C4-2B (cell line): ENCODE measurements at regions not wholly inside any gene's neighbourhood (a gene's known extent, or its start where the extent isn't known, plus 50 kb on each side); places are given as distances from the start of the nearest gene placed in this dataset.

Source experiments
- H3K27ac ChIP-seq: fragments of 450-650 bp; 2 replicates; pipeline ENCODE4 v1.5.1; 2017
- ZFX ChIP-seq: fragments of 450-650 bp; IDR thresholded peaks from 2 replicates; pipeline ENCODE4 v1.6.1; 2017
- TF ChIP-seq, protein P1 (sequence below): fragments of 450-650 bp; conservative IDR thresholded peaks from 2 replicates; pipeline ENCODE4 v1.5.1; 2017; ENCODE audit warnings: mild to moderate bottlenecking

DNA sequence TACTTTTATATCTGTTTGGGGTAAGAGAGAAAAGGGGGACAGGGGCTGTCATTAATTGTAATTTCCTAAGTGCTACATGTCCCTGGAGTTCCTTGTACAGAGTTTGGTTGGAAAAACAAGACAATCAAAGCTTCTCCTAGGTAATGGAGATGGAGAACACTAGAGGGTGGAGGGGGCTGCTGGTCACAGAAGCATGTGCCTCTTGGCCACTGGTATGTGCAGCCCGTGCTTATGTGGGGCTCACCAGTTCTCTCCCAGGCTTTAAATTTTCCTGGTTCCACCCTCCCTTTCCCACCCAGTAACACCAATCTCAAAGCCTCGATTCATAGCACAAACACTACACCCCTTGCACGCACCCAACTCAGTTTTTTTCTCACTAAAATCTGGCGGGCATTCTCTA, 165.6 kb downstream of the SAMD5 start:
- H3K27ac ChIP-seq, result no peak overlapping the region
- TF ChIP-seq ZFX, result no peak
- TF ChIP-seq, protein P1, sequence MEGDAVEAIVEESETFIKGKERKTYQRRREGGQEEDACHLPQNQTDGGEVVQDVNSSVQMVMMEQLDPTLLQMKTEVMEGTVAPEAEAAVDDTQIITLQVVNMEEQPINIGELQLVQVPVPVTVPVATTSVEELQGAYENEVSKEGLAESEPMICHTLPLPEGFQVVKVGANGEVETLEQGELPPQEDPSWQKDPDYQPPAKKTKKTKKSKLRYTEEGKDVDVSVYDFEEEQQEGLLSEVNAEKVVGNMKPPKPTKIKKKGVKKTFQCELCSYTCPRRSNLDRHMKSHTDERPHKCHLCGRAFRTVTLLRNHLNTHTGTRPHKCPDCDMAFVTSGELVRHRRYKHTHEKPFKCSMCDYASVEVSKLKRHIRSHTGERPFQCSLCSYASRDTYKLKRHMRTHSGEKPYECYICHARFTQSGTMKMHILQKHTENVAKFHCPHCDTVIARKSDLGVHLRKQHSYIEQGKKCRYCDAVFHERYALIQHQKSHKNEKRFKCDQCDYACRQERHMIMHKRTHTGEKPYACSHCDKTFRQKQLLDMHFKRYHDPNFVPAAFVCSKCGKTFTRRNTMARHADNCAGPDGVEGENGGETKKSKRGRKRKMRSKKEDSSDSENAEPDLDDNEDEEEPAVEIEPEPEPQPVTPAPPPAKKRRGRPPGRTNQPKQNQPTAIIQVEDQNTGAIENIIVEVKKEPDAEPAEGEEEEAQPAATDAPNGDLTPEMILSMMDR, result no peak

DNA sequence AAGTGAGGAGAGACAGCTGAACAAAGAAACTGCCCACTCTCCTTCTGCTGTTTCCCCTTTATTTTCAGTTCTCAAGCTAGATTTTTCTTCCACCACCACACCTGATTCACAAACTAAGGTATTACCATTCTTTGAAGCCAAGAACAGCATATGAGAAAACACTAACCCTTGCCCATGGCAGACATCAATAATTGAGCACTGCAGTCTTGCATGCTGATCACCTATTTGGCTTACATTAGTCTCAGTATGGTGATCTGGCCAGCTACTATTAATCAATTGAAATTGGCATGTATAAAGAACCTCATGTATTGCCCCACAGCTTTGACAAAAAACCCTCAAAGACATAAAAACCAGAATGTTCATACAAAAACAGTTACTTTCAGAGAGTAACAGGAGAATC, 166.3 kb downstream of the SAMD5 start:
- no peak overlapping the region for H3K27ac ChIP-seq
- TF ChIP-seq, protein P1, result no peak
- TF ChIP-seq ZFX, result no peak

DNA sequence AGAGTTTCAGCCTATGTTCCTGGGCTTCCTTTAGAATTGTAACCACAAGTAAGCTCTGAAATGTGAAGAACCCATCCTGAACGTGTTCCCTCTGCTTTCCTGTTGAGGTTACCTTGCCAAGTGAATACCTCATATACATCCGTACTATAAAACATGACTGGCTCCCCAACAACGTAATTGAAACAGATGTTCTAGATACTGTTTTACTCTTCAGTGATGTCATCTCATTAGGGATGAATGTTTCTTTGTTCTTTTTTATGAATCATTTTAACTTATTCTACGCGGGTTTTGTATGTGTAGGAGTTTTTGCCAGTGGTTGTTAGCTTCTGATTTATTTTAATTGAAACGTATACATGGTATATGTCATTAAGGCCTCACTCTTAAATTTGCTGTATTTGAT, 166.8 kb downstream of the SAMD5 start:
- TF ChIP-seq, protein P1, result no peak
- no peak for TF ChIP-seq ZFX

DNA sequence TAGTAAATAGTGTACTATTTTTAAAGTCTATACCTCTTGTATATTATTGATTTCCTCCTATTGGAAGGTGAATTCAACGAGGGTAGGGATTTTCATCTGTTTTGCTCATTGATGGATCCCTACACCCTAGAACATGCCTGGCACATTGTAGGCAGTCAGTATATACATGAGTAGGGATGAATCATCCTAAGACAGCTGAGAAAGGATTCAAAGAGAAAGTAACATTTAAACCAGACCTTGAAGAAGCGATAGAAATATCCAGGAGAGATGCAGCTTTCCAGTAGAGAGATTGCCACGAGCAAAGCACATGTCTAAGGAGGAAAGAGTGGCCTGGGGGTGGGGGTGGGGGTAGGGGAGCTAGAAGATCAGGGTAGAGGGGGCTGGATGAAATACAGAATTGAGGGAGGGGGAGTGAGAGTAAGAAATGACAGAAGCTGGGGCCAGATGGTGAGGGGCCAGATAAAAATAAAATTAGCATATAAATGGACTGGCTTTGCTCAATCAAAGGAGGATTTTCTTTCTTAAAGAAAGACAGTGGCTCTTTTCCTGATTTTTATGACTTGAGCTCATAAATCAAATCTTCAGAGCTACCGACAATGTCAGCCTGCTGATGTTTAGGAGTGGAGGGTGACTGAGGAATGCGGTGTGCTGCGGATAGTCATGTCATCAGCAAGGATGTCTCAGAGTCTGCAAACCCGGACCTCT, 168.2 kb downstream of the SAMD5 start:
- no peak for TF ChIP-seq ZFX
- TF ChIP-seq, protein P1, result no peak
- no peak overlapping the region for H3K27ac ChIP-seq

More for the DNA sequence above, 166.8 kb downstream of the SAMD5 start:
- H3K27ac ChIP-seq, result no peak overlapping the region

DNA sequence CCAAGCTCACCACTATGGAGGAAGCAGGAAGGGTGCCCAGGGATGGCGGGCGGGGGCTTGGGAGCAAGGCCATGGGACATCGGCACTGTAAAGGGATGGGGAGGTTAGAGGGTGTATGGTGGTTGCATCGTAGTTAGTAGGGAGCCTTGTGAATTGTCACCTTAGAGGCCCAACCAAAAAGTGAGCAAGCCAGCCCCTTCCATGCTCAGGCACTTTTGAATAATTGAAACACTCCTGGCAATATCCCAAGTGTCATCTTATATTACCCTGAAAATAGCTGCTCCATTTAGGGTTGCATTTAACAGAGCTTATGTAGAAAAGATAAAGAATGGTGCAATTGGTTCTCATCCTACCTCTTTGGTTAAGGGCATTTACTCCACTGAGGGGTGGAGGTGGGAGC, 169.2 kb downstream of the SAMD5 start:
- no peak overlapping the region for H3K27ac ChIP-seq

DNA sequence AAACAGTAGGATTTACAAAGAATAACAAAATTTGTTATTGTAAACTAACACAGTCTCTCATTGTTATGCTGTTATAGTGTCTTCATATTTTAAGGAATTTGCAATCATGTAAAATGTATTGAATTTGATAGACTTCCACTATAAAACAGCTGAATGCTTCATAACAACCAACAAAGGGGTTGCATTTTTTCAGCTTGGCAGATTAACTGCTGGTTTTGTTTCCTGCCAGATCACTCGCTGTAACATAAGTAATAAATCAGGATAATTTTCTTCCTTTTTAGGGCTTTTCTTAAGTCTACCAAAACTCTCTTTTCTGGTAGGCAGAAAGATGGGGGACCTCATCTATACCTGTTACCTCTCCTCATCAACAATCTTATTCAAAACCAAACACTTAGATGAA, 169.8 kb downstream of the SAMD5 start:
- no peak for TF ChIP-seq ZFX
- TF ChIP-seq, protein P1, result no peak
- no peak overlapping the region for H3K27ac ChIP-seq

More for the DNA sequence above, 169.2 kb downstream of the SAMD5 start:
- no peak for TF ChIP-seq ZFX
- TF ChIP-seq, protein P1, result no peak

DNA sequence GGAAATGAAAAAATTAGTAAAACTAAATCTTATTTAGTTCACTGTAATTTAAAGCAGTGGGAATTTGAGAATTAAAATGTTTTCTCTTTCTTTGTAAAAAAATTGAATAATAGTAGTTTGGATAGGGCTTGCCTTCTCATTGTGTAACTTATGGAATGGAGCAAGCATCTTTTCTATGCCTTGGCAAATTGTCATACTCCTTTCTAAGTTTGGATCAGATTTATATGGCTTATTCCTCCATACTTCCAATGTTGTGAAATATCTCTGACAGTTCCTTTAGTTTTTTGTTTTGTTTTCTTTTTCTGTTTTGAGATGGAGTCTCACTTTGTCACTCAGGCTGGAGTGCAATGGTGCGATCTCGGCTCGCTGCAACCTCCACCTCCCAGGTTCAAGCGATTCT, 176.4 kb downstream of the SAMD5 start:
- no peak for TF ChIP-seq ZFX
- TF ChIP-seq, protein P1, result no peak

More for the DNA sequence above, 176.4 kb downstream of the SAMD5 start:
- no peak overlapping the region for H3K27ac ChIP-seq
